WI38 (cell line): ENCODE measurements at regions not wholly inside any gene's neighbourhood (a gene's known extent, or its start where the extent isn't known, plus 50 kb on each side); places are given as distances from the start of the nearest gene placed in this dataset.
"Not testable (repeated sequence)": the region's sequence is repeated elsewhere in the genome, so short reads cannot be mapped to it uniquely, and the experiment has no call there.

Experiments
- H3K4me3 ChIP-seq: 2 replicates; pipeline ENCODE4 v1.5.1; 2011; ENCODE audit warnings: low read depth, mild to moderate bottlenecking, control low read depth, low read length
- TF ChIP-seq, protein P1 (sequence below): IDR thresholded peaks from 2 replicates; pipeline ENCODE4 v1.5.1; 2012; ENCODE audit warnings: low read depth, mild to moderate bottlenecking, control low read depth, low read length

- no peak overlapping the region for H3K4me3 ChIP-seq
- TF ChIP-seq, protein P1, sequence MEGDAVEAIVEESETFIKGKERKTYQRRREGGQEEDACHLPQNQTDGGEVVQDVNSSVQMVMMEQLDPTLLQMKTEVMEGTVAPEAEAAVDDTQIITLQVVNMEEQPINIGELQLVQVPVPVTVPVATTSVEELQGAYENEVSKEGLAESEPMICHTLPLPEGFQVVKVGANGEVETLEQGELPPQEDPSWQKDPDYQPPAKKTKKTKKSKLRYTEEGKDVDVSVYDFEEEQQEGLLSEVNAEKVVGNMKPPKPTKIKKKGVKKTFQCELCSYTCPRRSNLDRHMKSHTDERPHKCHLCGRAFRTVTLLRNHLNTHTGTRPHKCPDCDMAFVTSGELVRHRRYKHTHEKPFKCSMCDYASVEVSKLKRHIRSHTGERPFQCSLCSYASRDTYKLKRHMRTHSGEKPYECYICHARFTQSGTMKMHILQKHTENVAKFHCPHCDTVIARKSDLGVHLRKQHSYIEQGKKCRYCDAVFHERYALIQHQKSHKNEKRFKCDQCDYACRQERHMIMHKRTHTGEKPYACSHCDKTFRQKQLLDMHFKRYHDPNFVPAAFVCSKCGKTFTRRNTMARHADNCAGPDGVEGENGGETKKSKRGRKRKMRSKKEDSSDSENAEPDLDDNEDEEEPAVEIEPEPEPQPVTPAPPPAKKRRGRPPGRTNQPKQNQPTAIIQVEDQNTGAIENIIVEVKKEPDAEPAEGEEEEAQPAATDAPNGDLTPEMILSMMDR: no peak
These were observed 93.9 kb upstream of the TARDBP start for GRCh38 chr1:10918531-10918930.

DNA sequence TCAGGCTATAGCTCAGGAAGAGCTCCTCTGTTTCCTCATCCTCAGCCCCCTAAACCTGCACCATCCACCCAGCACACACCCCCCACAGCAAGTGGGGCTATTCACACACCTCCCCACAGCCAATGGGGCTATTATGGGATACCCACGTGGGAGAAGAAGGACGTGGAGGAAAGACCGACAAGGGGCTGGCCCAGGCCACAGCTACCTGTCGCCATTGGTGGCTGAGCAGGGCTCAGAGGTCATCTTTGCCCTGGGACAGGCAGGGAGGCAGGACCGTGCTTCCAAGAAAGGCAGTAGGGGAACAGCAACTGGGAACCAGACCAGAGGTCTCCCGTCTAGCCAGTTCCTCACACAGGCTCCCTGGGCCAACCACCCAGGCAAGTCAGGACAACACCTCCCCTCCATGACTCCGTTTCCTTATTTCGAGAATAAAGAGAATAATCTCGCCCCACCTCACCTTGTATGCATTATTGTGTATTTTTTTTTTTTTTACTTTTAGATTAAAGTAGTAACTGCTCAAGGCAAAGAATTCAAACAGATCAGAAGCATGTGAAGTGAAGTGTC lies 92.3 kb upstream of the TARDBP start:
- TF ChIP-seq, protein P1: no peak

DNA sequence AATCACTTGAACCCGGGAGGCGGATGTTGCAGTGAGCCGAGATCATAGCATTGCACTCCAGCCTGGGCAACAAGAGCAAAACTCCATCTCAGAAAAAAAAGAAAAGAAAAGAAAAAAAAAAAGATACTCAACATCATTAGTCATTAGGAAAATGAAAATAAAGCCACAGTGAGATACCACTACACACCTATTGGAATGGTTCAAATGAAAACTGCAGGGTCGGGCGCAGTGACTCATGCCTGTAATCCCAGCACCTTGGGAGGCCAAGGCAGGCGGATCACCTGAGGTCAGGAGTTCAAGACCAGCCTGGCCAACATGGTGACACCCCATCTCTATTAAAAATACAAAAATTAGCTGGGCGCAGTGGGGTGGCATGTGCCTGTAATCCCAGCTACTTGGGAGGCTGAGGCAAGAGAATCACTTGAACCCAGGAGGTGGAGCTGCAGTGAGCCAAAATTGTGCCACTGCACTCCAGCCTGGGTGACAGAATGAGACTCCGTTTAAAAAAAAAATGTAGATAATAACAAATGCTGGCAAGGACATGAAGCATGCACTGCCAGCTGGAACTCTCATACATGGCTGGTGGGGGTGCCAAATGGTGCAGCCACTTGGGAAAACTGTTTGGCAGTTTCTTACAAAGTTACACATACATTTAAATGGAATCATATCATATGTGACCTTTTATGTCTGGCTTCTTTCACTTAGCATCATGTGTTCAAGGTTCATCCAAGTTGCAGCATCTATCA lies 90.0 kb upstream of the TARDBP start:
- not testable (repeated sequence) for H3K4me3 ChIP-seq

More for the DNA sequence above, 92.3 kb upstream of the TARDBP start:
- H3K4me3 ChIP-seq: no peak overlapping the region

DNA sequence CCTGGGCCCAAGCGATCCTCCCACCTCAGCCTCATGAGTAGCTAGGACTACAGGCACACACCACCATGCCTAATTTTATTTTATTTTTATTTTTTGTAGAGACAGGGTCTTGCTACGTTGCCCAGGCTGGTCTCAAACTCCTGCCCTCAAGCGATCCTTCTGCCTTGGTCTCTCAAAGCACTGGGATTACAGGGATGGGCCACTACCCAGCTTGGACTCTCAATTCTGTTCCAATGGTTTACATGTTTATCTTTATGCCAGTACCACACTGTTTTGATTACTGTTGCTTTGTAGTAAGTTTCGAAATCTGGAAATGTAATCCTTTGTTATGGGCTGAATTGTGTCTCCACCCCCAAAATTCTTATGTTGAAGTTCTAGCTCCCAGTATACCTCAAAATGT lies 88.4 kb upstream of the TARDBP start:
- H3K4me3 ChIP-seq: no peak overlapping the region
- TF ChIP-seq, protein P1: no peak

DNA sequence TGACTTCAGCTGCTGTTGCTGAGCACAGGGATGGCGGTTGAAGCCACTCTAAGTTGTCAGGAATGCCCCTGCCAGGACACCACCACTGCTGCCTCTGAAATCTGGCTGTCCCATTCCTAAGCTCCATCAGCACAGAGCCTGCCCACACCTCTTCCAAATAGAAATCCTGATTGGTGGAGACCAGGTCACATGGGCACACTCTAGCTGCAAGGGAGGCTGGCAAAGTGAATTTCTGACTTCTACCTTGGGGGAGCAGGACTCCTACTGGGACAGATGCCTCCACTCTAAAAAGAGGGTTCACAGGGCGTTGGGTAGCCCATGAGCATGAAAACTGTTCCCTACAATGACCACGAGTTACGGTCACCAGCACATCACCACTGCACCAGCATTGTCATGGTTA lies 83.8 kb upstream of the TARDBP start:
- TF ChIP-seq, protein P1: no peak
- H3K4me3 ChIP-seq: no peak overlapping the region

DNA sequence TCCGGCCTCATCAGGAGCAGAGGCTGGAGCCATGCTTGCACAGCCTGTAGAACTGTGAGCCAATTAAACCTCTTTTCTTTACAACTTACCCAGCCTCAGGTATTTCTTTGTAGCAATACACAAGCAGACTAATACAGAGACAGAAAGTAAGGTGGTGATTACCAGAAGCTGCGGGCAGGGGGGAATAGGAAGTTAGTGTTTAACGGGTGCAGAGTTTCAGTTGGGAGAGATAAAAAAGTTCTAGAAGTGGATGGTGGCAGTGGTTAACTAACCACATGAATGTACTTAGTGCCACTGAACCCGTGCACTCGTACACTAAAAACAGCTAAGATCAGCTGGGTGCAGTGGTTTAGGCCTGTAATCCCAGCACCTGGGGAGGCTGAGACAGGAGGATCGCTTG lies 80.4 kb upstream of the TARDBP start:
- H3K4me3 ChIP-seq: no peak overlapping the region
- TF ChIP-seq, protein P1: no peak

DNA sequence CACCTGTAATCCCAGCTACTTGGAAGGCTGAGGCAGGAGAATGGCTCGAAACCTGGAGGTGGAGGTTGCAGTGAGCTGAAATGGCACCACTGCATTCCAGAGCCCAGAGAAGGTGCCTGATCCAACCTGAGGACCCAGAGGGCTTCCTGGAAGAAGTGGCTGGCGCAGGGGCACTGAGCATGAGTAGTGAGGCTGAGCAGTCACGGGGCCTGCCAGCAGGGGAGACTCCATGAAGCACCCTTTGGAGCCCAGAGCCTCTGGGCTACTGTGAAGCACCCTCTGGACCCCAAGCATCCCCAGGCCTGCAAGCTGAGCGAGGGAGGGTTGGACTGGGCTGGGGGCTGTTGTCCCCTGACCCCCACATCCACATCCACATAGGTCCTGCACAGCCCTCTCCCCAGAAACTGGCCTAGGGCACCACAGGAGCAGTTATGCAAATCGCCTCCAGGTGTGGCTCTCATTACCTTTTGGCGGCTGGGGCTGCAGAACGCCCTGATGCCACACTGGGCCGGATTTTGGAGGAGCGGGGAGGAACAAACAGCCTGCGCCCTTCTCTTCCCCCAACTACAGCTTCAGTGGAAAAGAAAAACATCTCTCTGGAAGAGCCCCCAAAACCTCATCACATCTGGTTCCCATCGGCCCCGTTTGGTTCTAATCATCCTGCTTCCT lies 78.2 kb upstream of the TARDBP start:
- TF ChIP-seq, protein P1: no peak
- H3K4me3 ChIP-seq: no peak overlapping the region
